Breast epithelium (tissue), 4 donors: ENCODE measurements at regions not wholly inside any gene's neighbourhood (a gene's known extent, or its start where the extent isn't known, plus 50 kb on each side); places are given as distances from the start of the nearest gene placed in this dataset.

Experiments used
- DNase-seq, 2 donors: peaks; one replicate each; pipeline ENCODE4 v3.0.0-alpha.2; 2019; ENCODE audit warnings: low spot score in 2 of 2
- H3K27ac ChIP-seq, 2 donors: fragments of 200-600 bp; sonication (generic) in 1 of 2; one replicate each; pipeline ENCODE4 v1.5.1; 2016 to 2019; ENCODE audit warnings: mild to moderate bottlenecking in 1 of 2
- H3K27me3 ChIP-seq, 2 donors: fragments of 200-600 bp; sonication (generic) in 1 of 2; one replicate each; pipeline versions ENCODE4 v1.5.1 to v1.6.0; 2017 to 2019; ENCODE audit warnings: control low read depth in 1 of 2, mild to moderate bottlenecking in 1 of 2
- H3K36me3 ChIP-seq: fragments of 200-600 bp; one replicate; pipeline ENCODE4 v1.5.1; 2019
- H3K4me1 ChIP-seq, 2 donors: fragments of 200-600 bp; sonication (generic); one replicate each; pipeline ENCODE4 v1.5.1; 2016 to 2019; ENCODE audit warnings: control low read depth in 1 of 2
- H3K4me3 ChIP-seq, 3 donors: fragments of 200-600 bp; sonication (generic); 1 replicate in 2 of 3; 2 replicates in 1 of 3; pipeline ENCODE4 v1.5.1; 2016 to 2019; ENCODE audit warnings: mild to moderate bottlenecking in 3 of 3, moderate library complexity in 2 of 3
- H3K9me3 ChIP-seq, 2 donors: fragments of 200-600 bp; sonication (generic) in 1 of 2; one replicate each; pipeline ENCODE4 v1.5.1; 2016 to 2019; ENCODE audit warnings: control low read depth in 1 of 2
- POLR2A ChIP-seq: fragments of 450-650 bp; IDR thresholded peaks from one replicate; pipeline ENCODE4 v1.6.1; 2016; ENCODE audit warnings: antibody characterized with exemption, mild to moderate bottlenecking, moderate library complexity
- POLR2AphosphoS5 ChIP-seq, 3 donors: sonication (generic); formaldehyde crosslinking; IDR thresholded peaks; one replicate each; pipeline ENCODE4 v1.6.1; 2017; ENCODE audit warnings: antibody characterized with exemption in 3 of 3
- intact Hi-C: fragments of 100-400 bp; cut with DNase I; formaldehyde crosslinking; loops from one replicate; pipeline ENCODE4 v1.15.1; 2023; ENCODE audit warnings: low total_unique reads
- TF ChIP-seq, protein P1 (sequence below), 3 donors: fragments of 450-650 bp; IDR thresholded peaks; one replicate each; pipeline ENCODE4 v1.5.1; 2016 to 2017; ENCODE audit warnings: antibody characterized with exemption in 3 of 3, mild to moderate bottlenecking in 3 of 3, moderate library complexity in 3 of 3

- Histone ChIP-seq H3K27ac (no peak overlapping the region), H3K9me3 (no peaks in the 10 kb centered on the region), H3K4me3 (no peak overlapping the region), H3K36me3 (no peaks in the 10 kb centered on the region), H3K27me3 (no peaks in the 10 kb centered on the region), H3K4me1 (no peaks in the 10 kb centered on the region)
- DNase-seq, result no peak
- TF ChIP-seq, protein P1, sequence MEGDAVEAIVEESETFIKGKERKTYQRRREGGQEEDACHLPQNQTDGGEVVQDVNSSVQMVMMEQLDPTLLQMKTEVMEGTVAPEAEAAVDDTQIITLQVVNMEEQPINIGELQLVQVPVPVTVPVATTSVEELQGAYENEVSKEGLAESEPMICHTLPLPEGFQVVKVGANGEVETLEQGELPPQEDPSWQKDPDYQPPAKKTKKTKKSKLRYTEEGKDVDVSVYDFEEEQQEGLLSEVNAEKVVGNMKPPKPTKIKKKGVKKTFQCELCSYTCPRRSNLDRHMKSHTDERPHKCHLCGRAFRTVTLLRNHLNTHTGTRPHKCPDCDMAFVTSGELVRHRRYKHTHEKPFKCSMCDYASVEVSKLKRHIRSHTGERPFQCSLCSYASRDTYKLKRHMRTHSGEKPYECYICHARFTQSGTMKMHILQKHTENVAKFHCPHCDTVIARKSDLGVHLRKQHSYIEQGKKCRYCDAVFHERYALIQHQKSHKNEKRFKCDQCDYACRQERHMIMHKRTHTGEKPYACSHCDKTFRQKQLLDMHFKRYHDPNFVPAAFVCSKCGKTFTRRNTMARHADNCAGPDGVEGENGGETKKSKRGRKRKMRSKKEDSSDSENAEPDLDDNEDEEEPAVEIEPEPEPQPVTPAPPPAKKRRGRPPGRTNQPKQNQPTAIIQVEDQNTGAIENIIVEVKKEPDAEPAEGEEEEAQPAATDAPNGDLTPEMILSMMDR (IDR thresholded peaks at IDR 0.05), result no peak
- TF ChIP-seq POLR2A, result no peak
- intact Hi-C loops, result no loop called here
Measured at GRCh38 chr3:106337116-106337515, 468.3 kb upstream of the CBLB start.

GRCh38 chr3:106338582-106339214 is 469.9 kb upstream of the CBLB start:
- intact Hi-C loops, result no loop called here

GRCh38 chr3:106339551-106339950 is 470.7 kb upstream of the CBLB start:
- intact Hi-C loops, result no loop called here
- H3K27ac ChIP-seq, result no peak overlapping the region
- H3K27me3 ChIP-seq, result no peaks in the 10 kb centered on the region
- TF ChIP-seq POLR2A, result no peak
- no peak for TF ChIP-seq POLR2AphosphoS5 (IDR thresholded peaks at IDR 0.05)
- TF ChIP-seq, protein P1 (IDR thresholded peaks at IDR 0.05), result no peak
- H3K36me3 ChIP-seq, result no peaks in the 10 kb centered on the region
- no peaks in the 10 kb centered on the region for H3K4me1 ChIP-seq
- H3K9me3 ChIP-seq, result no peaks in the 10 kb centered on the region
- H3K4me3 ChIP-seq, result no peak overlapping the region
- DNase-seq, result no peak

More at GRCh38 chr3:106338582-106339214, 469.9 kb upstream of the CBLB start:
- DNase-seq, result no peak
- Histone ChIP-seq H3K27me3 (no peaks in the 10 kb centered on the region), H3K36me3 (no peaks in the 10 kb centered on the region), H3K27ac (no peak overlapping the region), H3K4me1 (no peaks in the 10 kb centered on the region), H3K9me3 (no peaks in the 10 kb centered on the region), H3K4me3 (no peak overlapping the region)
- TF ChIP-seq, protein P1 (IDR thresholded peaks at IDR 0.05), result no peak
- TF ChIP-seq POLR2AphosphoS5 (IDR thresholded peaks at IDR 0.05), result no peak
- no peak for TF ChIP-seq POLR2A

GRCh38 chr3:106341087-106341486 is 472.3 kb upstream of the CBLB start:
- TF ChIP-seq POLR2A, result no peak
- TF ChIP-seq, protein P1 (IDR thresholded peaks at IDR 0.05), result no peak
- no peak for TF ChIP-seq POLR2AphosphoS5 (IDR thresholded peaks at IDR 0.05)
- H3K4me1 ChIP-seq, result no peaks in the 10 kb centered on the region
- H3K27me3 ChIP-seq, result no peaks in the 10 kb centered on the region
- intact Hi-C loops, result no loop called here
- H3K4me3 ChIP-seq, result peak overlapping the region in 1 of 3 donors; percentile 30
- DNase-seq, result no peak
- no peaks in the 10 kb centered on the region for H3K9me3 ChIP-seq
- H3K36me3 ChIP-seq, result no peaks in the 10 kb centered on the region
- H3K27ac ChIP-seq, result no peak overlapping the region

GRCh38 chr3:106341586-106342162 is 472.9 kb upstream of the CBLB start:
- no peaks in the 10 kb centered on the region for H3K27me3 ChIP-seq
- no peak overlapping the region for H3K4me3 ChIP-seq
- H3K36me3 ChIP-seq, result no peaks in the 10 kb centered on the region
- intact Hi-C loops, result no loop called here
- H3K4me1 ChIP-seq, result no peaks in the 10 kb centered on the region
- DNase-seq, result no peak
- H3K27ac ChIP-seq, result no peak overlapping the region
- TF ChIP-seq POLR2A (no peak), POLR2AphosphoS5 (IDR thresholded peaks at IDR 0.05) (no peak)
- TF ChIP-seq, protein P1 (IDR thresholded peaks at IDR 0.05), result no peak
- no peaks in the 10 kb centered on the region for H3K9me3 ChIP-seq
